Ramos (cell line): ENCODE measurements at regions not wholly inside any gene's neighbourhood (a gene's known extent, or its start where the extent isn't known, plus 50 kb on each side); places are given as distances from the start of the nearest gene placed in this dataset.
"Not testable (repeated sequence)": the region's sequence is repeated elsewhere in the genome, so short reads cannot be mapped to it uniquely, and the experiment has no call there.

Source experiments
- in situ Hi-C: fragments of 300-500 bp; cut with MboI; formaldehyde crosslinking; loops from one replicate; pipeline ENCODE4 v1.14.3; 2022; ENCODE audit warnings: low sequenced_read_pairs; ENCODE audit not compliant: unreplicated experiment

GRCh38 chr5:153187503-153187902, 303.0 kb upstream of the GRIA1 start:
- in situ Hi-C loops: no loop called here

DNA sequence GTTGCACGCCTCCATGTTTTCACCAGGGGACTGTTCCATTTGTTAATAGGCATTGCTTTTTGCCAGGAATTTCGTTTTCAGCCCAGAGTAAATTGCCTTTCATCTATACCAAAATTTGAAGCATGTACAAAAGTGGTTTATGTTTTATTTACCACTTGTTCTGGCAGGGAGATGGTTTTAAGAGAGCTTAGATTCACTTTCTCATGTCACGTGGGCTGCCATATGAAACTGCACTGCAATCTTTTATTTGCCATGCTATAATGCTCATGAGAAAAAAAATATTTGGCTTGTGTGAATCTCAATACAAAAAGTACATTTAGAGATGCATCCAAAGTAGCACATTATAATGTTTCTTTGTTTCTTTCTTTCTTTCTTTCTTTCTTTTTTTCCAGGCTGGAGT, 284.1 kb upstream of the GRIA1 start:
- in situ Hi-C loops: no loop called here

DNA sequence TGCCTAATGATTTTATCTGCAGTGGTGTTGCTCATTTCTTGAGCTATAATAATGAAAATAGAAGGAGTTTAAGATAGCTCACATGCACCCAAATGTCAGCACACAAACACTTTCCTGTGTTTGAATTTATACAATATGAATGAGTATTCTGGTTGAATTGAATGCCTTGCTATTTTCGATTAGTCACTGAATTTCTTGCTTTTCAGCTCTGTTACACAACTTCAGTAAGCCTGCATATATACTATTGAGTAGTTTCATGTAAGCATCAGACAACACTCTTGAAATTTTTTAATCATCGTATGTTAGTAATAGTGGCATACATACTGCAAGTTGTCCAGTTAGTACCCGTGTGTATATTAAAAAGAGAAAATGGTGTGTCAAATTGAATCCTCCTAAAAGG, 281.5 kb upstream of the GRIA1 start:
- in situ Hi-C loops: no loop called here

- in situ Hi-C loops: no loop called here
Measured at GRCh38 chr5:153209687-153210086, 280.8 kb upstream of the GRIA1 start.

- in situ Hi-C loops: no loop called here
Measured at GRCh38 chr5:153211076-153211475, 279.4 kb upstream of the GRIA1 start.

GRCh38 chr5:153212471-153212870, 278.0 kb upstream of the GRIA1 start:
- in situ Hi-C loops: no loop called here

DNA sequence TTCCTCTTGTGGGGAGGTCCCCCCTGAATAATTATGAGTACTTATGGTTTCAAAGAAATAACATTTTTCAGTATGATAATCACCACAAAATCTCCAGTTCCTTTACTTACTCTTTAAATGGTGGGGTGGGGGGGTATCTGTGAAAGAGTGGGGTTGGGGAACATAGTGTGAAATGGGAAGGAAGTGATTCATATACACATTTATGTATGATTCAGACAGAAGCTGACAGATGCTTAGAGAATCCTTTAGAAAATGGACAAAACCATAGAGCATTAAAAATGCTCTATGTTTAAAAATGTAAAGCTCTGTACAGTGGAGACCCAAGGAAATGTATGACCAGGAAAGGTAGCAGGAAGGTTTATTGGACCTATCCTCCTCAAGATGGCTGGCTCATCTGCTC, 267.5 kb upstream of the GRIA1 start:
- in situ Hi-C loops: no loop called here

DNA sequence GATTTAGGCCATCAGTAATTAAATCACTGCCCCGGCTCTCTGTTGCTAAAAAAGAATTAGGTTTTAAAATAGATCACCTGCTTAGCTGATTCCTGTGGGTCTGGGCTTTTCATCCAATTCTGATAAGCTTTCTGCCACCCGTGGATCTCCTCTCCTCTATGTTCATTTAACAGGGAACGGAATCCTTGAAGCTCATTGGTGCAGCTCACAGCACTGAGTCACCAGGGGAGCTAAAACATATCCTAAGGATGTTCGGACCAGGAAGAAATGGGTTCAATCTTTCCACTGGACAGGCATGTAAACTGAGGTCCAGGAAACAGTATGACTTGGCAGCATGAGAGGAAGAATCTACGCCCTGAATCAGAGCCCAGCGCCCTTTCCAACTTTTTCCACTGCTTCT, 267.1 kb upstream of the GRIA1 start:
- in situ Hi-C loops: no loop called here

GRCh38 chr5:153224651-153225050, 265.8 kb upstream of the GRIA1 start:
- in situ Hi-C loops: no loop called here

GRCh38 chr5:153233933-153234332, 256.5 kb upstream of the GRIA1 start:
- in situ Hi-C loops: no loop called here

GRCh38 chr5:153236319-153236718, 254.2 kb upstream of the GRIA1 start:
- in situ Hi-C loops: no loop called here

DNA sequence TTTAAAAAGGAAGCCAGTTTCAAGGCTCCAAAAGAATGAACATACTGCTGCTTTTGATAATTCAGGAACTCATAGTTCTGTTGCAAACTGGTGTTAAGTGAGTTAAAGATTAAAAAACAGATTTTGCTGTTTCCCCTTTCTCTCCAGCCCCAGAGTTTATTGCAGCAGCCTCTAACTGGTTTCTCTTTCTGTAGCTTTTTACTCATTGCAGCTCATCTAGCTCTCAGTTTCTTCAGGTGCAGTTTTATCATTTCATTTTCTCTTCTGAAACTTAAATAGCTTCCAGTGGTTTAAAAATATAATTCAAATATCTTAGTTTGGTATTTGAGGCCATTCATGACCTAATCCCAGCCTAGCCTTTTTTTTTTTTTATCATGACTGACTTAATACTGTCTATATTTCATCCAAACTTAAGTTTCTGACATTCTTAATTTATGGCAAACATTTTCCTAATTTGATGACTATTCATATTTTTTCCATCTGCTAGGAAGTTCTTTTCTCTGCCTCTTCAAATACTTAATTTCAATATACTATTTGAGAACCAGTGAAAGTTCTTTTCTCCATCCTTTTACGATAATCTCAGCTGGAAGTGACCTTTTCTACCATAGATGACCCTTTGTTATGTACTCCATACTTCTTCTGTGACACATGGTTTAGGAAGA, 252.7 kb upstream of the GRIA1 start:
- in situ Hi-C loops: no loop called here

DNA sequence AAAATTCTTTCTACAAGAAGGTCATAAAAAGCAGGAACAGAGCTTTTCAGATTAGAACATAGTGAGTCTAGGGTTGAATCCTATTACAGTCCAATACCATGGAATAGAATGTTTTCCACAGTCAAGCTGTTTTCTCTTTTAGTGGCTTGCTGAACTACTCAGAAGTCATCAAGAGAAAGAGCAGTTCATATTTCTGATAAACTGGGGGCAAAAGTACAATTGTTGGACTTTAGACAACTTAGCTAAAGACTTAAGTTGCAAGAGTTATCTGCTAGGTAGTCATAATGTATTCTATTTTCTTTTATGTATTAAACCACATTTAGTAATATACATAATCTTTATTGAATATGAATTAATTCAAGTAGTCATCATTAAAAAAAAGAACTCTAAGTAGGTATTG, 233.1 kb upstream of the GRIA1 start:
- in situ Hi-C loops: no loop called here

- in situ Hi-C loops: no loop called here
Measured at GRCh38 chr5:153258469-153258868, 232.0 kb upstream of the GRIA1 start.

DNA sequence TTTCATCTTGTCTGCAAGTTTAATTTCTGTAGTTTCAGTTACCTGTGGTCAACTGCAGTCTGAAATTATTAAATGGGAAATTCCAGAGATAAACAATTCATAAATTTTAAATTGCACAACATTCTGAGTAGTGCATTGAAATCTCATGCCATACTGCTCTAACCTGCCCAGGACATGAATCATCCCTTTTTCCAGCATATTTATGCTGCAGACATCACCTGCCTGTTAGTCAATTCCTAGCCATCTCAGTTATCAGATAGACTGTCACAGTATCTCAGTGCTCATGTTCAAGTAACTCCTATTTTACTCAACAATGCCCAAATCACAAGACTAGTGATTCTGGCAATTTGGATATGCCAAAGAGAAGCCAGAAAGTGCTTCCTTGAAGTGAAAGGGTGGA, 223.0 kb upstream of the GRIA1 start:
- in situ Hi-C loops: no loop called here

GRCh38 chr5:153275695-153276094, 214.8 kb upstream of the GRIA1 start:
- in situ Hi-C loops: no loop called here

GRCh38 chr5:153276151-153276550, 214.3 kb upstream of the GRIA1 start:
- in situ Hi-C loops: no loop called here

GRCh38 chr5:153296251-153296844, 194.1 kb upstream of the GRIA1 start:
- in situ Hi-C loops: not testable (repeated sequence)

DNA sequence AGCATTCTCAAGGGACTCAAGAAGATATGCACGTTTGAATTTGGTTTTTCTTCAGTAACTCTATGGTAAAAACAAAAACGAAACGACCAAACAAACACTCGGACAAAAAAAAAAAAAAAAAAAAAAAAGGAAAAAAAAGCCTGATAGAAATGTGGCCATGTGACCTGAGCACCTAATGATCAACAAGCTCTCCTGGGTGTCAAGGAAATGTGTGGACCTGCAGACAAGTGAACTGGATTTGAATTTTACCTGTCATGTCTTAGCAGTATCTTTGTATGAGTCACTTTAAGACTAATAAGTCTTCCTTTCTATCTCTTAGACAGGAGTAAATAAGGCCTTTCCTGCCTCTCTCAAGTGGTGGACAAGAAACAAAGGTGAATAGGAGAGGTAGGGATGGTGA, 190.6 kb upstream of the GRIA1 start:
- in situ Hi-C loops: no loop called here

- in situ Hi-C loops: no loop called here
Measured at GRCh38 chr5:153308282-153308681, 182.2 kb upstream of the GRIA1 start.

DNA sequence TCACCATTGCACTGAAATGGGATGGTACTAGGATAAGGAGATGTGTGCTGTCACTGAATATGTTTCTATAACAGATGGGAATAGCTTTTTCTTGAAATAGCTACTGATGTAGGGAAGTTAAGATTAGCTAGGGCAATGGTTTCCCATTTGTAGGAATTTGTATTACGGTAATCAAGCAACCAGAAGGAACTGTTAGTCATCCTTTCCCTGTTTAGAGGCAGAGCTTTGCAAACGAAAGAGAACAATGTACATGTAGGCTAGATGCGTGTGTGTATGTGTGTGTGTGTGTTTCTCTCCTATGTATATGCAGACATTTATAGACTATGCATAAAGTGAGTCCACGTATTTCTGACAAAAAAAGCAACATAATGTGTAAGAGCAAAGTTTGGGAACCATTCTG, 171.9 kb upstream of the GRIA1 start:
- in situ Hi-C loops: no loop called here

DNA sequence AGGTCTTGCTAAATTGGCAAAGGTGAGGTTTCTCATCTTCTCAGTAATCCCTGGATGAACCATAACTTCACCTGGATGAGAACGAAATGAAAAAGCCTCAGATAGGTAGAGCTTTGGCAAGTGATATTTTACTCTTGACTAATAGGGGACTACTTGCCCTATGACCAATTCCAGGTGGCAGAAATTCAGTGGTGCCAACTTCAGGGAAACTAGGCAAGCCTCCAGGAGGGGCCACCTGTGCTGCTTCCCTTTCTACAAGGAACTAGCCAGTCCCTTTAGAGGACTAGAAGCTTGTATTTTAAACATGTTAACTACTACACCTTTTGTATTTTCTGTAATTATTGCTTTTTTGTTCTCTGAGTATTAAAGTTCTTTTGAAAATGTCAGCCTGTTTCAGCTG, 169.0 kb upstream of the GRIA1 start:
- in situ Hi-C loops: no loop called here
